H9 (cell line): ENCODE measurements at regions not wholly inside any gene's neighbourhood (a gene's known extent, or its start where the extent isn't known, plus 50 kb on each side); places are given as distances from the start of the nearest gene placed in this dataset.

Experiments used
- DNase-seq: peaks from one replicate; pipeline ENCODE4 v3.0.0-alpha.2; 2017
- H2AFZ ChIP-seq: one replicate; pipeline ENCODE4 v1.6.1; 2013; ENCODE audit warnings: mild to moderate bottlenecking, low read length, control low read depth, moderate library complexity
- H2AK5ac ChIP-seq: 2 replicates; pipeline ENCODE4 v1.6.1; 2013; ENCODE audit warnings: low read length, control low read depth, mixed read lengths; ENCODE audit not compliant: insufficient read length
- H2BK120ac ChIP-seq: one replicate; pipeline ENCODE4 v1.6.1; 2013; ENCODE audit warnings: low read depth, mild to moderate bottlenecking, low read length, control low read depth, inconsistent platforms; ENCODE audit not compliant: poor library complexity, severe bottlenecking
- H2BK12ac ChIP-seq: 2 replicates; pipeline ENCODE4 v1.6.1; 2013; ENCODE audit warnings: low read length, control low read depth, mixed read lengths, low read depth; ENCODE audit not compliant: insufficient read length
- H2BK15ac ChIP-seq: 2 replicates; pipeline ENCODE4 v1.6.1; 2013; ENCODE audit warnings: low read depth, low read length, control low read depth
- H2BK20ac ChIP-seq: one replicate; pipeline ENCODE4 v1.6.1; 2013; ENCODE audit warnings: low read depth, mild to moderate bottlenecking, low read length, control low read depth, inconsistent platforms; ENCODE audit not compliant: poor library complexity, severe bottlenecking
- H2BK5ac ChIP-seq: 2 replicates; pipeline ENCODE4 v1.6.1; 2013; ENCODE audit warnings: low read length, control low read depth, mixed read lengths; ENCODE audit not compliant: insufficient read length
- H3K14ac ChIP-seq: 2 replicates; pipeline ENCODE4 v1.6.1; 2013; ENCODE audit warnings: low read length, control low read depth; ENCODE audit not compliant: insufficient read depth
- H3K18ac ChIP-seq: 2 replicates; pipeline ENCODE4 v1.6.1; 2013; ENCODE audit warnings: low read depth, mild to moderate bottlenecking, mixed read lengths, low read length, control low read depth; ENCODE audit not compliant: insufficient read length
- H3K23ac ChIP-seq: 2 replicates; pipeline ENCODE4 v1.6.1; 2013; ENCODE audit warnings: low read length, control low read depth, mixed read lengths, low read depth; ENCODE audit not compliant: insufficient read length
- H3K23me2 ChIP-seq: 2 replicates; pipeline ENCODE4 v1.6.1; 2013; ENCODE audit warnings: low read depth, mild to moderate bottlenecking, mixed read lengths, low read length, control low read depth; ENCODE audit not compliant: insufficient read length, poor library complexity, severe bottlenecking
- H3K27ac ChIP-seq: 2 replicates; pipeline ENCODE4 v1.5.1; 2013; ENCODE audit warnings: low read length, control low read depth, mixed read lengths, low read depth; ENCODE audit not compliant: insufficient read length
- H3K27me3 ChIP-seq: 2 replicates; pipeline ENCODE4 v1.6.1; 2013; ENCODE audit warnings: low read length, control low read depth, inconsistent platforms; ENCODE audit not compliant: insufficient read depth
- H3K4ac ChIP-seq: 2 replicates; pipeline ENCODE4 v1.6.1; 2013; ENCODE audit warnings: low read depth, mild to moderate bottlenecking, control low read depth, inconsistent platforms, low read length, moderate library complexity
- H3K4me1 ChIP-seq: 2 replicates; pipeline ENCODE4 v1.6.1; 2013; ENCODE audit warnings: low read length, control low read depth, inconsistent platforms; ENCODE audit not compliant: insufficient read depth
- H3K4me2 ChIP-seq: 2 replicates; pipeline ENCODE4 v1.6.1; 2013; ENCODE audit warnings: low read length, control low read depth, mixed read lengths; ENCODE audit not compliant: insufficient read length, insufficient read depth
- H3K56ac ChIP-seq: 2 replicates; pipeline ENCODE4 v1.6.1; 2013; ENCODE audit warnings: low read depth, mild to moderate bottlenecking, mixed read lengths, low read length, control low read depth; ENCODE audit not compliant: insufficient read length
- H3K79me1 ChIP-seq: 2 replicates; pipeline ENCODE4 v1.6.1; 2013; ENCODE audit warnings: low read depth, mild to moderate bottlenecking, moderate library complexity, low read length, control low read depth, inconsistent platforms; ENCODE audit not compliant: insufficient read depth, poor library complexity, severe bottlenecking
- H3K79me2 ChIP-seq: 2 replicates; pipeline ENCODE4 v1.6.1; 2013; ENCODE audit warnings: low read length, control low read depth, inconsistent platforms; ENCODE audit not compliant: insufficient read depth
- H3K9ac ChIP-seq: 2 replicates; pipeline ENCODE4 v1.6.1; 2013; ENCODE audit warnings: low read length, control low read depth, mixed read lengths; ENCODE audit not compliant: insufficient read length; ENCODE audit errors: extremely low read depth
- H3K9me3 ChIP-seq: one replicate; pipeline ENCODE4 v1.6.1; 2013; ENCODE audit warnings: low read depth, low read length, inconsistent platforms; ENCODE audit not compliant: control insufficient read depth
- H3T11ph ChIP-seq: one replicate; pipeline ENCODE4 v1.6.1; 2013; ENCODE audit warnings: mild to moderate bottlenecking, low read length, control low read depth, inconsistent platforms
- H4K20me1 ChIP-seq: one replicate; pipeline ENCODE4 v1.6.1; 2013; ENCODE audit not compliant: control insufficient read depth, insufficient read length, insufficient read depth
- H4K5ac ChIP-seq: 2 replicates; pipeline ENCODE4 v1.6.1; 2013; ENCODE audit warnings: low read depth, mild to moderate bottlenecking, mixed read lengths, low read length, control low read depth; ENCODE audit not compliant: insufficient read length
- H4K8ac ChIP-seq: replicated peaks from 2 replicates; pipeline ENCODE4 v1.6.1; 2013; ENCODE audit warnings: low read length, control low read depth, mixed read lengths, low read depth; ENCODE audit not compliant: insufficient read length
- H4K91ac ChIP-seq: 2 replicates; pipeline ENCODE4 v1.6.1; 2013; ENCODE audit warnings: low read depth, mild to moderate bottlenecking, moderate library complexity, mixed read lengths, low read length, control low read depth; ENCODE audit not compliant: insufficient read length
- H3K27ac Mint-ChIP-seq, 3 experiments: 2 replicates in 2 of 3; 3 replicates in 1 of 3; pipeline ENCODE4 v1.8.0; 2020 to 2021; ENCODE audit warnings: mixed read lengths in 3 of 3, mild to moderate bottlenecking in 1 of 3, moderate library complexity in 1 of 3
- H3K27me3 Mint-ChIP-seq: 2 replicates; pipeline ENCODE4 v1.8.0; 2021; ENCODE audit warnings: low read depth, mild to moderate bottlenecking, moderate library complexity, mixed read lengths
- H3K36me3 Mint-ChIP-seq, 3 experiments: 2 replicates in 2 of 3; 3 replicates in 1 of 3; pipeline ENCODE4 v1.8.0; 2020 to 2021; ENCODE audit warnings: low read depth in 3 of 3, mixed read lengths in 3 of 3; ENCODE audit not compliant: insufficient read depth in 1 of 3
- H3K4me1 Mint-ChIP-seq, 2 experiments: 2 replicates each; pipeline ENCODE4 v1.8.0; 2020; ENCODE audit warnings: mixed read lengths in 2 of 2
- H3K4me3 Mint-ChIP-seq, 2 experiments: 2 replicates in 1 of 2; 3 replicates in 1 of 2; pipeline ENCODE4 v1.8.0; 2020 to 2021; ENCODE audit warnings: mild to moderate bottlenecking in 2 of 2, mixed read lengths in 2 of 2, moderate library complexity in 1 of 2
- H3K9me3 Mint-ChIP-seq, 2 experiments: 2 replicates in 1 of 2; 3 replicates in 1 of 2; pipeline ENCODE4 v1.8.0; 2020; ENCODE audit warnings: mild to moderate bottlenecking in 2 of 2, mixed read lengths in 2 of 2, moderate library complexity in 1 of 2
- WGBS: extraction: QIAGEN DNeasy Blood & Tissue Kit; methylation state at CpG from one replicate; pipeline ENCODE4 v1.1.7; 2013; ENCODE audit warnings: missing lambda C conversion rate, low lambda C conversion rate, mixed read lengths; ENCODE audit not compliant: insufficient read length; ENCODE audit errors: extremely low coverage; 5-methylcytosine and 5-hydroxymethylcytosine counted together
- TF ChIP-seq, protein P1 (sequence below): fragments of 200-600 bp; sonication (generic); conservative IDR thresholded peaks from 3 replicates; pipeline ENCODE4 v1.8.0; 2021; ENCODE audit warnings: antibody characterized with exemption, mild to moderate bottlenecking

DNA sequence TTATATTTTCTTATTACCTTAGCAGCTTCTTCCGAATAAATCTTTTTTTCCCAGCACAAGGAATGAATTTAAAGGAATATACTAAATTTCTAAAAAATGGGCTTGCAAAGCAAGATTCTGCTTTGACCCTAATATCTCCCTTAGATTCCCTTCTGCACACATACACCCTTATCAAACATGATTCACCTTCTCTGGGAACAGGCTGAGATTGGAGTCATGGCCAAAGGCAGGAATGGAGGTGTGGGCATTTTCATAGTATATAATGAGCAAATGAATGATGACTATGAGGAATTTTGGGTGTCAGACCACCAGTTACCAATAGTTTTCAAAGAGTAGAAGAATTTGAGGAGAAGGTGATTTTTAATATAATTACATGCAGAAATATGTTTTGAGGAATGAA, 231.3 kb upstream of the CDH11 start:
- Mint-ChIP-seq H3K27ac (no peak overlapping the region), H3K36me3 (peaks cover 10 to 24% (median 10%) of the 10 kb centered on the region in 3 experiments), H3K4me3 (no peak overlapping the region), H3K4me1 (no peaks in the 10 kb centered on the region), H3K27me3 (no peaks in the 10 kb centered on the region), H3K9me3 (peaks cover 20 to 23% of the 10 kb centered on the region in 2 experiments)
- Histone ChIP-seq H3K4me2 (no peak overlapping the region), H4K5ac (no peak overlapping the region), H3K4me1 (peaks cover 3% of the 10 kb centered on the region; the same call in 1 of the 2 replicates), H3K9ac (no peak overlapping the region), H3K9me3 (peaks cover 10% of the 10 kb centered on the region), H3K79me1 (no peaks in the 10 kb centered on the region), H3K27ac (no peak overlapping the region), H2BK120ac (no peak overlapping the region), H3K56ac (no peak overlapping the region), H4K20me1 (no peaks in the 10 kb centered on the region), H2BK15ac (no peak overlapping the region), H2AK5ac (no peak overlapping the region), H2BK5ac (no peak overlapping the region), H3K23ac (no peak overlapping the region), H3K18ac (no peak overlapping the region), H4K91ac (no peak overlapping the region), H3K23me2 (no peaks in the 10 kb centered on the region), H2BK12ac (no peak overlapping the region), H3K14ac (no peak overlapping the region), H2BK20ac (no peak overlapping the region), H4K8ac (no peak overlapping the region), H3K4ac (no peak overlapping the region), H3K79me2 (no peaks in the 10 kb centered on the region), H2AFZ (no peak overlapping the region), H3T11ph (no peak overlapping the region), H3K27me3 (no peaks in the 10 kb centered on the region)
- TF ChIP-seq, protein P1, sequence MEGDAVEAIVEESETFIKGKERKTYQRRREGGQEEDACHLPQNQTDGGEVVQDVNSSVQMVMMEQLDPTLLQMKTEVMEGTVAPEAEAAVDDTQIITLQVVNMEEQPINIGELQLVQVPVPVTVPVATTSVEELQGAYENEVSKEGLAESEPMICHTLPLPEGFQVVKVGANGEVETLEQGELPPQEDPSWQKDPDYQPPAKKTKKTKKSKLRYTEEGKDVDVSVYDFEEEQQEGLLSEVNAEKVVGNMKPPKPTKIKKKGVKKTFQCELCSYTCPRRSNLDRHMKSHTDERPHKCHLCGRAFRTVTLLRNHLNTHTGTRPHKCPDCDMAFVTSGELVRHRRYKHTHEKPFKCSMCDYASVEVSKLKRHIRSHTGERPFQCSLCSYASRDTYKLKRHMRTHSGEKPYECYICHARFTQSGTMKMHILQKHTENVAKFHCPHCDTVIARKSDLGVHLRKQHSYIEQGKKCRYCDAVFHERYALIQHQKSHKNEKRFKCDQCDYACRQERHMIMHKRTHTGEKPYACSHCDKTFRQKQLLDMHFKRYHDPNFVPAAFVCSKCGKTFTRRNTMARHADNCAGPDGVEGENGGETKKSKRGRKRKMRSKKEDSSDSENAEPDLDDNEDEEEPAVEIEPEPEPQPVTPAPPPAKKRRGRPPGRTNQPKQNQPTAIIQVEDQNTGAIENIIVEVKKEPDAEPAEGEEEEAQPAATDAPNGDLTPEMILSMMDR: no peak
- no peak for DNase-seq
- WGBS: no CpG with 5 or more reads among the region's 1 CpG
